Colon (tissue), 2 donors: ENCODE measurements at regions not wholly inside any gene's neighbourhood (a gene's known extent, or its start where the extent isn't known, plus 50 kb on each side); places are given as distances from the start of the nearest gene placed in this dataset.

Source experiments
- FAIRE-seq: peaks from 2 replicates; lab custom pipeline; 2012; peaks lifted over from hg19 to GRCh38; lab: Jason Lieb, UNC
- donor health status: control.
- donor health status: control.

DNA sequence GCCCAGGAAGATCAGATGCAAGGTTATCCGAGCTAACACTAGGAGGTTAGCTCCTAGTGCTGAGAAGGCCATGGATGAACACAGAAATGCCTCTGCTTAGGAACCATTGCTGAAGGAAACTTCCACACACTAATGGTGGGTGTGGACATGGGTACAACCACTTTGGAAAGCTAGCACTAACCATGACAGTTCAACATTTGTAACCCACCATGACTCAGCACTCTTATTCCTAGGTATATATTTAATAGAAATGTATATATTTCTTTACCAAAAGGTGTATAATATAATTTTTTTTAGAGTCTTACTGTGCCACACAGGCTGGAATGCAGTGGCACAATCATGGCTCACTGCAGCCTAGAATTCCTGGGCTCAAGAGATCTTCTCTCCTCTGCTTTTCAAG, 85.3 kb upstream of the BTBD3 start:
- no peak for FAIRE-seq

DNA sequence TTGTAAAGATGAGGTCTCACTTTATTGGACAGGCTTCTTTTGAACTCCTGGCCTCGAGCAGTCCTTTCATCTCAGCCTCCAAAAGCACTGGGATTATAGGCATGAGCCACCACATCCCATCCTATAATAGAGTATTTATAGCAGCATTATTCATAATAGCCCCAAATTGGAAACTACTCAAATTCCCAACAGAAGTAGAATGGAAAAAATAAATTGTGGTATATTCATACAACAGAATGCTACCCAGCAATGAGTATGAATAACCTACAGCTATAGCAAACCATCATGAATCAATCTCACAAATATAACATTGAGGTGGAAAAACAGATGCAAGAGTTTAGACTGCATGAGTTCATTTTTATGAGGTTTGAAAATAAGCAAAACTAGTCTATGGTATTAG, 84.8 kb upstream of the BTBD3 start:
- no peak for FAIRE-seq

DNA sequence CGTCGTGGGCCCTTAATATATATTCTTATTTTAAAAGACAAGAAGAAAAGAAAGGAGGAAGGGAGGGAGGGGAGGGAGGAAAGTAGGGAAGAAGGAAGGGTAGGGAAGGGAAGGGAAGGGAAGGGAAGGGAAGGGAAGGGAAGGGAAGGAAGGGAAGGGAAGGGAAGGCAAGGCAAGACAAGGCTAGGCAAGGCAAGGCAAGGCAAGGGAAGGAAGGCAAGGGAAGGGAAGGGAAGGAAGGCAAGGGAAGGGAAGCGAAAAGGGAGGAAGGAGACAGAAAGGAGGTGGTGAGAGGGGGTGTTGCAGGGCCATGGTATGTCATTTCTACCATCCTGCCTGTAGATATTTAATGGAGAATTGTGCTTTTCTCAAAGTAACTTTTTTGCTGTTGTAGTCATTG, 83.9 kb upstream of the BTBD3 start:
- no peak for FAIRE-seq

DNA sequence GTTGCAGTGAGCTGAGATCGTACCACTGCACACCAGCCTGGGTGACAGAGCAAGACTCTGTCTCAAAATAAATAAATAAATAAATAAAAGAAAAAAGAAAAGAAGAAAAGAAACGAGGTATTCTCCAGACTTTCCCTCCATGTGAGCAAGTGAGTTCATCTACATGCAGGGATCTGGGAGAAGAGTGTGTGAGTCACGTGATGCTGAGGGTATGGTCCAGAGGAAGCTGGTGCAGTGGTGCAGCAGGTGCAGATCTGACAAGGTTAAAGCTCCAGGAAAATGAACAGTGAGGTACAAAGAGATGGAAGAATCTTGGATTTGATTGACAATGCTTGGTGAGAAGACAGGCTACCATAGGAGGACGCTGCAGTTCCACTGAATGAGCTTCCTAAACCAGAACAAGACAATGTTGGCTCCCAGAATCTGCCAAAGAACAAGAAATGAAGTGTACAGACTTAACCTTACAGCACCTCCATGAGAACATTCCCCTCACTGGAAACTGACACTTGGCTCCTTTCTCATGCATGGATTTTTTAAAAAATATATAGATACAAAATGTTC, 79.5 kb upstream of the BTBD3 start:
- FAIRE-seq, result no peak

DNA sequence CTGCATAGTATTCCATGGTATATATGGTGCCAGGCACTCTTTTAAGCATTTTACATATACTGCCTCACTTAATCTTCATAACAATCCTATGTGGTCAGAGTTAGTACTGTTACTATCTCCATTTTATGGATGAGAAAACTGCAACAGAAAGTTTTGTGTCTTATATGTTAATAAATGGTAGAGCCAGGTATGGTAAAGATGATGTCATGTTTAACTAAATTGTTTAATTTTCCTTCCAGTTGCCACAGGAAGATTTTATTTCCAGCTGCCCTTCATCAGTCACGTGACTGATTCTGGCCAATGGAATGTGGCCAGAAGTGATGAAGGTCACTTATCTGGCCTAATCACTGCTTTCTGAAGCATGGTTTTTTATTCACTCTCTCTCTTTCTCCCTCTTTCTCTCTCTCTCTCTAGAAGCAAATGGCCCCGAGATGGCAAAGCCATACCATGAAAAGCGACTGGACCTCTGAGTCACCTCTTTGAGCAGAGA, 75.7 kb upstream of the BTBD3 start:
- FAIRE-seq, result no peak

DNA sequence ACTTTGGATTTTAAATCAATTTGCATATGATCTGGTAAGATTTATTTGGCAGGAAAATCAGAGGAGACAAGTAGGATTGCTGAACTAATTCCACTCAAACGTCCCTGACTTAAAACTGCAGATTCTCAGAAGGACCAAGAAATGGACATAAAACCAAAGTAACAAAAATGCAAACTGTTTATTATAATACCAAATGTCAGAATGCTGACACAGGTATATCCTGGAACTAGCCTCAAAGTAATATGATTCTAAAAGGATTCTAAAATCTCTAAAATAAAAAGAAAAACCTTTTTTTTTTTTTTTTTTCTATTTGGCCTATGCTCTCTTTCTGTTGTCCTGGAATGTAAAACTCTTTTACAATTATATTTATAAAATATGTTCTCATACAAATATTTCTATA, 74.4 kb upstream of the BTBD3 start:
- no peak for FAIRE-seq

DNA sequence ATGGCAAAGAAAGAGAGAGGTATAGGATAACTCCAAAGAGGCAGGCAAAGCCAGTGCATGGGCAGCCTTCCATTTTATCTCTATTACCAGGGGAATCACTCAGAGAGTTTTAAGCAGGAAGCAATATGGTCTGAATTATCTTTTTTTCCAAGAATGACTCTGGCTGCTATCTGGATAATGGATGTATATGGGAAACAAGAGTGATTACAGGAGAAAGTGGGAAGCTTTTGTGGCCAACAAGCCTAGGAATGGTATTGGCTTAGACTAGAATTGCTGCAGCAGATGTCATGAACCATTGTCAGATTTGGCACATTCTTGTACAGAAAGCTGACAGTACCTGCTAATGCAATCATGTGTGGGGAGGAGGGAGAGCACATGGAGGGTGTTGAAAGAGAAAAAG, 73.0 kb upstream of the BTBD3 start:
- FAIRE-seq, result no peak

DNA sequence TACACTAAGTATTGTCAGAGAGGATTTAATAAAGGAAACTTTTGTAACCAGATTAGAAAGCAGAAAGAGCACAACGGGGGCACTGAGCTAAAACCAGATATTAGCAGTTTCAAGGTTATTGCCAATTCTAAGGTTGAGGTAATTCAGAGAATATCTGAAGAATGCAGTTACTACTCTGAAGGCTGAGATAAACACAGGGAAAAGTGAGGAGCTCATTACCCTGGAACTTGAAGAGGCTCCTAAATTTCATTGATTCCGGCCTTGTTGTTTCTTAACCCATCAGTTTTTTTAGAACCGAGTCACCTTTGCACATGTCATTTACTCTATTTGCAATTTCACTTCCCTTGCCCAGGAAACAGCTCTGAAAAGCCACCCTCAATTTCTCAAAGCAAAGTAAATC, 72.4 kb upstream of the BTBD3 start:
- no peak for FAIRE-seq

DNA sequence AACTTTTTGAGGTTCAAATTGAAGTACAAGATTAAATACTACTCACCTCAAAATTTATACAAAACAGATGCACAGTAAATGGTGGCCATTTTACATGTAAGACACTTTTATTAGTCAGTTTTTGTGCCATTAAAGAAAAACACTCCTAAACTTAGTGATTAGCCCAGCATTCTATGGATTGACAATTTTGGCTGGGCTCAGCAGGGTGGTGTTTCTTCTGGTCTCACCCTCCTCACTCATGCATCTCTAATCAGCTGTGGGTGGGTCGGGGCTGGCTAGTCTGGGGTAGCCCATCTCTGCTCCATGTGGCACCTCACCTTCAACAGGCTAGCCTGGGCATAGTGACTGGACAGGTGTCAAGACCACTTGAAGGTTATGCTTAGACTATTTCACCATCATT, 71.6 kb upstream of the BTBD3 start:
- no peak for FAIRE-seq

DNA sequence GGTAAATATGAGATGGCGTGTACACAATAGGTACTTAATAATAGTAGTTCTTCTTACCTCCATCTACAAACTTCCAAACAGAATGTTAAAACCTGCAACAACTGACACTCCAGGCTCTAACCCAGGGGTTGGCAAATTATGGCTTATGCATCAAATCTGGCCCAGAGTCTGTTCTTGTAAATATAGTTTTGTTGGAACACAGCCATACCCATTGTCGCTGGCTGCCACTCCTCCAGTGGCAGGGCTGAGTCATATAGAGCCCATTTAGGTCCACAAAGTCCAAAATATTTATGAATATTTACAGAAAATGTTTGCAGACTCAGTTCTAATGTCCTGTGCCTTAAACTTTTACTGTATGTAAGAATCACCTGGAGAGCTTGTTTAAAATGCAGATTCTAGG, 69.9 kb upstream of the BTBD3 start:
- FAIRE-seq, result no peak

DNA sequence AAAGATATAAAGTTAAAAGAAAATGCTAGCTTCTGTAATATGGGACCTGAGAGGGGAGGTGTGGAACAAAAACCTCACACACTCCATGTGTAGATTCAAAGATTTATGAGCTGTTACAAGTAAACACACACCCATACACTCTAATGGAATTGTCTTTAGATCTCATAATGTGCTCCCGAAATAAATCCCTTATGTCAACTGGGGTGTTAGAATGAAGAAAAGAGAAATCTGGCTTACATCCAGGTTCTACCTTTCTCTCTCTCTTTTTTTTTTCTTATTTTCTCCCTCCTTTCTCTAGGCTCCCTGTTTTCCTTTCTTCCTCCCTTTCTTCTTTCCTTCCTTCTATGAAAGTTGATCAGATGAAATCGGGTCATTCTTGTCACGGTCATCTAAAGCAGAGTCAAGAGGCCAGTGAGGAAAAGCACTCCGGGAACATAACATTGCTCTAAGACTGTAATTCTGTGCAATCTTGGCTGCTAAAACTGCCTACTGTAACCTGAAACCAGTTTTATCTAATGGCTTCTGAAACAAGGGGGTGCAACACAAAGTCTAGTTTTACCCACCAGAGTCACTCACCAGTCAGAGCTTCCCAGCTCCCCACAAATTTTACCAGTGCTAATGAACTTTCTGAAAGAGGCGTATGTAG, 68.3 kb upstream of the BTBD3 start:
- no peak for FAIRE-seq

DNA sequence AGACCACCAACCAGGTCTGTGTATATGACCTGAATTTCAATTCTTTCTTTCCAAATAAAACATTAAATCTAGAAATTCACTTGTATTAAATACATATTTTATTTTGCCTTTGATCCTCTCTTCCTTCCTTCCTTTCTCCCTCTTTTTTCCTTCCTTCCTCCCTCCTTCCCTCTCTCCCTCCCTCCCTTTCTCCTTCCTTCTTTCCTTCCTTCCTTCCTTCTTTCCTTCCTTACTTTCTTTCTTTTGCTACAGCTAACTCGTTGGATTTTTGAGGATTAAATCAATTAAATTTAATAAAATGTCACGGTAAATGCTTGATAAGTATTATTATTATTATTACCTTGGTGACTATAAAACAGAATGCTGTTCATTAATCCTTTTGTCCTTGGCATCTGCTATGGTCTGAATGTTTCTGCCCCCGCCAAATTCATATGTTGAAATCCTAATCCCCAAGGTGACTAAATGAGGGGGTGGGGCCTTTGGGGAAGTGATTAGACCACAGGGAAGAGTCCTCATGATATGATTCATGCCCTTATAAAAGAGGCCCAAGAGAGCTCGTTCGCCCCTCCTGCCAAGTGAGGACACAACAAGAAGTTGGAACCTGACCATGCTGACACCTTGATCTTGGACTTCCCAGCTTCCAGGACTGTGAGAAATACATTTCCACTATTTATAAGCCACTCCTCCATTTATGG, 67.6 kb upstream of the BTBD3 start:
- no peak for FAIRE-seq

DNA sequence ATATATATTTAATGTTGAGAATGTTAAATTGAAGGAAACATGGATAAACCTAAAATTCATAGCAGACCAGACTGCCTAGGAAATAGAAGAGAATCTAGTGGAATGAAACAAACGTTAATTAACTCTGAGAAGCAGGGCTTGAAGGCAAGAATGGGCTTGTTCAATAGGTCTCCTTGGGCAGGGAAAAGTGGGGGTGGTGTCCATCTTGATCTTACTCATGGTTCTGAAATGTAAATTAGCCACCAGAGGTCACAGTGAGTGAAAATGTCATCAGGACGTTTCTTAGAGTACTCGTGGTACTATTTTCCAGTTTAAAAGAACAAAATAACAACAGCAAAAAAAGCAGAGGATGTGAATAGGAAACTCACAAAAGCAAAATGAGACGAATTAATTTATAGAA, 66.8 kb upstream of the BTBD3 start:
- no peak for FAIRE-seq

DNA sequence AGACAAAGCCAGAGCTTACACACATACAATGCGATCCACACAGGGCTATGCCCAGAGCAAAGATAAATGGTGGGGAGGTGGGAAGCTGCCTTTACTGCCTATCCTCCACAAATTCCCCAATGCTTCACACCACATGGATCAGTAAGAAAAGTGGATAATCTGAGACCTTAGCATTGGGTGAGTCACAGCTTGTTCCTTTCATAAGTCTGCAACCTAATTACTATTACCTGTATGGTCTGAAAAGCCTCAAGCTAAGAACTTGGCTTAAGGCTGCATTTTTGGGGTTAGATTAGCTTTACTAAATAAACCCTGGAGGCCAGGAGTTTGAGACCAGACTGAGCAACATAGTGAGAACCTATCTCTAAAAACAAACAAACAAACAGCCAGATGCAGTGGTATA, 66.0 kb upstream of the BTBD3 start:
- FAIRE-seq, result no peak

DNA sequence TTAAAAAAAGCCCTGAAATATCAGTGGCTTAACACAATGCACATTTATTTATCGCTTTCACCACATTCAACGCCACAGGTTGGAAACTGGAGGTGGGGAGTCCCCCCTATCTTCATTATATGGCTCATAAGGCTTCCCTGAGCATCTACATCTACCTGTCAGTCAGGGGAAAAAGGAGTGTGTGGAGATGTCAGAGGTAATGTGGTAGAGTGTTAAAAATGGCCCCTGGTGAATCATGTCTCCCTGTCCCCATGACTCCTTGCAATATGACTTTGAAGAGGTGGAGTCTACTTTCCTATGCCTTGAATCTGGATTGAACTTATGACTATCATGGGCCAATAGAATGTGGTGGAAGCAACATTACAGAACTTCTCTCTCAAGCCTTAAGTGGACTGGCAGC, 65.5 kb upstream of the BTBD3 start:
- no peak for FAIRE-seq

DNA sequence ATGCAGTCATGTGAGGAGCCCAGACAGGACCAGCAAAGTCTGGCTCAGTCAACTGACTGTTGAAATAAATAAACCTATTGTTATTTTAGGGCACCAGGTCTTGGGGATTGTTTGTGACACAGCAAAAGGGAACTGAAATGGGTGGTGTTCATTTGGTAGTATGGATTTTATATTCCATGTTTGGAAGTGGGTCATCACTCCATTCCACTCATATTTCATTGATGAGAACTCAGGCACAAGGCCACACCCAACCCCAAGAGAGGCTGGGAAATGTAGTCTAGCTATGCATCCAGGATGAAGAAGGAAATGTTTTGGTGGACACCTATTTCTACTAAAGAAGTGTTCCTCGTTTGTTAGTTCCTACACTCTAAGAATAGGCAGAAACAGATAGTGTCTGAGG, 64.9 kb upstream of the BTBD3 start:
- no peak for FAIRE-seq

DNA sequence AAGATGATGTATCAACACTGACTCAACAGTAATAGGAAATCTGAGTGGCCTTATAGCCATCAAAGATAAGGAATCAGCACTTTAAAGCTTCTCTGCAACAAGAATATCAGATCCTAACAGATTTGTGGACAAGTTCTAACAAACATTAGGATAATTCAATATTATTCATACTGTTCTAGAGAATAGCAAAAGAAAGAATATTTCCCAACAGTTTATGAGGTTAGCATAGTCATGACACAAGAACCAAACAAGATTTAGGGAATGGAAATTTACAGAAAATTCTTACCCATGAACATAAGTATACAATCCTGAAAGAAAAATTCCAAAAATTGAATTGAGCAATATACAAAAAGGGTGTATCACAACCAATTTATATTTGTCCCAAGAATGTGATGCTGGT, 64.3 kb upstream of the BTBD3 start:
- no peak for FAIRE-seq

DNA sequence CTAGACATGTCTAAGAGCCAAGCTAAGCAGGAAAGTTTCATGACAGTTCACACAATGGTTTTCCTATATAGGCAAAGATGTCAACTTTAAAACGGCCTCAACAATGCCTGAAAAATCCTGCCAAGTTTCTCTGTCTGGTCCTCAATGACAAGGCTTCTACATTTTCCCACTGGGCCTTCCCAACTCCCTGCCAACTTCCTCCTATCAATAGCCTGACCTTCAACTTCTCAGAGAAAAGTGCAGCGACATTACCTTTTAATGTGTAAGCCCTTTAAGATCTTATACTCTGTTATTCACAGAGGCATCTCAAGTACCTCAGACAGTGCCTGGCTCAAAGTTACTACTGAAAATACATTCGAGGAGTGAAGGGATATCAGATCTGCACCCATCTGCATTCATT, 56.2 kb upstream of the BTBD3 start:
- FAIRE-seq, result no peak

DNA sequence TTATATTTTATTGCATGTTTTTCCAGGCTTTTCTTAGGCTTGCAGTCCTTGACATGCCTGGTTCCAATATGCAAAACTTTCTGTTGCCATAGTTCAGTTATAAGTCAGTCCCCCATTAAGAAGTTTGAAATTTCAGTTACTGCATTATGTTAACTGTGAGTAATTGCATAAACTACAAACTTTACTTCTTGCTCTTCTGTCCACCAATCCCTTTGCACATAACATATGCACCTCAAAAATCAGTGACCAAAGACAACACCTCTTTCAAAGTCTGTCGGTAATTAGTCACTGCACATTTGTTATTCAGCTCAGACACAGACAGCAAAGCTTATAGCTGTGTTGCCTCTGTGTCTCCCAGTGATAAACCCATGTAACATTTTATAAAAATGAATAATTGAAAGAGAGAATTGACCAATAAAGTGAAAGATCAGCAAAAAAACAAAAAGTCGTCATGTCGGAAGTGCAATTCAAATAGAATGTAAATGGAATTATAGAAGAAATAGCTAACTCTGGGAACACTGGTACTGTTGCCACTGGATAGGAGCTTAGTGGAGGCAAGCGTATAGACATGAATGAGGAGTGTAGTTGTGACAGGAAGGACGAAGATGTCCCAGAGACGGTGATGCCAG, 50.3 kb upstream of the BTBD3 start:
- no peak for FAIRE-seq
